ENCODE measurements at regions not wholly inside any gene's neighbourhood (a gene's known extent, or its start where the extent isn't known, plus 50 kb on each side); places are given as distances from the start of the nearest gene placed in this dataset.

GRCh38 chr1:200342511-200343311, 67.1 kb downstream of the ZNF281 start:
- no peak for TF ChIP-seq EZH2 (IDR thresholded peaks at IDR 0.05; ENCODE audit: borderline replicate concordance, low read depth, low read length, severe bottlenecking)
- no peak for TF ChIP-seq CTCF (IDR thresholded peaks at IDR 0.05; ENCODE audit: borderline replicate concordance, extremely low read depth, low read length, poor library complexity, severe bottlenecking)
